ENCODE measurements at regions not wholly inside any gene's neighbourhood (a gene's known extent, or its start where the extent isn't known, plus 50 kb on each side); places are given as distances from the start of the nearest gene placed in this dataset.

- TF ChIP-seq POLR2A (IDR thresholded peaks at IDR 0.05) (no peak), CTCF (IDR thresholded peaks at IDR 0.05) (no peak)
Observed at GRCh38 chr9:108645520-108645919, 210.3 kb downstream of the ACTL7B start.

Data from right lobe of liver (tissue), 4 donors.